IgD-negative memory B cell (primary cell): ENCODE measurements at regions not wholly inside any gene's neighbourhood (a gene's known extent, or its start where the extent isn't known, plus 50 kb on each side); places are given as distances from the start of the nearest gene placed in this dataset.

Source experiments
- H3K27ac Mint-ChIP-seq, 3 donors: one replicate each; pipeline ENCODE4 v1.8.0; 2020 to 2022; ENCODE audit warnings: mild to moderate bottlenecking in 3 of 3, mixed read lengths in 3 of 3, moderate library complexity in 1 of 3
- H3K27me3 Mint-ChIP-seq: one replicate; pipeline ENCODE4 v1.8.0; 2021; ENCODE audit warnings: mixed read lengths
- H3K36me3 Mint-ChIP-seq: one replicate; pipeline ENCODE4 v1.8.0; 2020; ENCODE audit warnings: mild to moderate bottlenecking, mixed read lengths
- H3K4me1 Mint-ChIP-seq, 3 donors: one replicate each; pipeline ENCODE4 v1.8.0; 2020 to 2022; ENCODE audit warnings: mixed read lengths in 3 of 3, mild to moderate bottlenecking in 1 of 3
- H3K4me3 Mint-ChIP-seq, 4 donors: one replicate each; pipeline ENCODE4 v1.8.0; 2020 to 2022; ENCODE audit warnings: mild to moderate bottlenecking in 4 of 4, mixed read lengths in 4 of 4, moderate library complexity in 3 of 4
- H3K9me3 Mint-ChIP-seq, 3 donors: one replicate each; pipeline ENCODE4 v1.8.0; 2020 to 2021; ENCODE audit warnings: mixed read lengths in 3 of 3, mild to moderate bottlenecking in 1 of 3

- Mint-ChIP-seq H3K9me3 (no peaks in the 10 kb centered on the region), H3K4me1 (no peaks in the 10 kb centered on the region), H3K27ac (no peak overlapping the region), H3K27me3 (peaks cover 12% of the 10 kb centered on the region), H3K36me3 (no peaks in the 10 kb centered on the region), H3K4me3 (no peak overlapping the region)
These were observed 422.9 kb downstream of the SNAPC1 start for GRCh38 chr14:62185078-62185477.

GRCh38 chr14:62187265-62187664 is 425.0 kb downstream of the SNAPC1 start:
- Mint-ChIP-seq H3K36me3 (no peaks in the 10 kb centered on the region), H3K9me3 (no peaks in the 10 kb centered on the region), H3K27ac (no peak overlapping the region), H3K4me3 (no peak overlapping the region), H3K27me3 (peaks cover 17% of the 10 kb centered on the region), H3K4me1 (no peaks in the 10 kb centered on the region)

GRCh38 chr14:62189698-62190097 is 427.5 kb downstream of the SNAPC1 start:
- Mint-ChIP-seq H3K9me3 (no peaks in the 10 kb centered on the region), H3K27me3 (peaks cover 12% of the 10 kb centered on the region), H3K4me1 (no peaks in the 10 kb centered on the region), H3K27ac (no peak overlapping the region), H3K36me3 (no peaks in the 10 kb centered on the region), H3K4me3 (no peak overlapping the region)

GRCh38 chr14:62206456-62206855 is 444.2 kb downstream of the SNAPC1 start:
- Mint-ChIP-seq H3K36me3 (no peaks in the 10 kb centered on the region), H3K4me1 (no peaks in the 10 kb centered on the region), H3K4me3 (no peak overlapping the region), H3K9me3 (peaks cover 0 to 12% (median 8%) of the 10 kb centered on the region in 3 donors), H3K27me3 (peaks cover 14% of the 10 kb centered on the region), H3K27ac (peak overlapping the region in 1 of 3 donors; percentile 39)

GRCh38 chr14:62209287-62209899 is 447.2 kb downstream of the SNAPC1 start:
- no peak overlapping the region for H3K4me3 Mint-ChIP-seq
- H3K27me3 Mint-ChIP-seq, result peaks cover 14% of the 10 kb centered on the region
- H3K27ac Mint-ChIP-seq, result no peak overlapping the region
- H3K9me3 Mint-ChIP-seq, result peaks cover 0 to 12% (median 8%) of the 10 kb centered on the region in 3 donors
- no peaks in the 10 kb centered on the region for H3K36me3 Mint-ChIP-seq
- H3K4me1 Mint-ChIP-seq, result no peaks in the 10 kb centered on the region

- Mint-ChIP-seq H3K9me3 (peaks cover 3% of the 10 kb centered on the region in 3 donors), H3K27ac (no peak overlapping the region), H3K27me3 (peaks cover 2% of the 10 kb centered on the region), H3K4me3 (no peak overlapping the region), H3K4me1 (no peaks in the 10 kb centered on the region), H3K36me3 (no peaks in the 10 kb centered on the region)
These were observed 451.3 kb downstream of the SNAPC1 start for GRCh38 chr14:62213516-62213915.

- Mint-ChIP-seq H3K27ac (no peak overlapping the region), H3K36me3 (no peaks in the 10 kb centered on the region), H3K9me3 (peaks cover 0 to 3% (median 3%) of the 10 kb centered on the region in 3 donors), H3K4me1 (no peaks in the 10 kb centered on the region), H3K4me3 (no peak overlapping the region), H3K27me3 (peaks cover 2% of the 10 kb centered on the region)
These were observed 453.9 kb downstream of the SNAPC1 start for GRCh38 chr14:62216121-62216520.

- Mint-ChIP-seq H3K27ac (no peak overlapping the region), H3K36me3 (peaks cover 1% of the 10 kb centered on the region), H3K9me3 (peaks cover 6 to 26% (median 19%) of the 10 kb centered on the region in 3 donors), H3K4me3 (peak overlapping the region in 1 of 4 donors; percentile 27), H3K4me1 (no peaks in the 10 kb centered on the region), H3K27me3 (peaks cover 5% of the 10 kb centered on the region)
These were observed 472.6 kb downstream of the SNAPC1 start for GRCh38 chr14:62234849-62235248.

GRCh38 chr14:62244221-62244620 is 482.0 kb downstream of the SNAPC1 start:
- Mint-ChIP-seq H3K4me1 (no peaks in the 10 kb centered on the region), H3K36me3 (no peaks in the 10 kb centered on the region), H3K27me3 (peaks cover 5% of the 10 kb centered on the region), H3K9me3 (peaks cover 0 to 3% (median 0%) of the 10 kb centered on the region in 3 donors), H3K4me3 (no peak overlapping the region), H3K27ac (no peak overlapping the region)

GRCh38 chr14:62247266-62247665 is 485.0 kb downstream of the SNAPC1 start:
- no peaks in the 10 kb centered on the region for H3K4me1 Mint-ChIP-seq
- H3K27ac Mint-ChIP-seq, result no peak overlapping the region
- peaks cover 0 to 3% (median 0%) of the 10 kb centered on the region in 3 donors for H3K9me3 Mint-ChIP-seq
- no peaks in the 10 kb centered on the region for H3K36me3 Mint-ChIP-seq
- peaks cover 3% of the 10 kb centered on the region for H3K27me3 Mint-ChIP-seq
- no peak overlapping the region for H3K4me3 Mint-ChIP-seq

GRCh38 chr14:62251237-62251636 is 489.0 kb downstream of the SNAPC1 start:
- no peak overlapping the region for H3K4me3 Mint-ChIP-seq
- no peaks in the 10 kb centered on the region for H3K4me1 Mint-ChIP-seq
- H3K36me3 Mint-ChIP-seq, result no peaks in the 10 kb centered on the region
- H3K27me3 Mint-ChIP-seq, result peaks cover 1% of the 10 kb centered on the region
- no peak overlapping the region for H3K27ac Mint-ChIP-seq
- H3K9me3 Mint-ChIP-seq, result peaks cover 0 to 4% (median 1%) of the 10 kb centered on the region in 3 donors

GRCh38 chr14:62253171-62253570 is 491.0 kb downstream of the SNAPC1 start:
- no peaks in the 10 kb centered on the region for H3K36me3 Mint-ChIP-seq
- H3K4me1 Mint-ChIP-seq, result no peaks in the 10 kb centered on the region
- peaks cover 0 to 4% (median 1%) of the 10 kb centered on the region in 3 donors for H3K9me3 Mint-ChIP-seq
- no peaks in the 10 kb centered on the region for H3K27me3 Mint-ChIP-seq
- H3K4me3 Mint-ChIP-seq, result no peak overlapping the region
- H3K27ac Mint-ChIP-seq, result no peak overlapping the region

- H3K27me3 Mint-ChIP-seq, result no peaks in the 10 kb centered on the region
- no peaks in the 10 kb centered on the region for H3K36me3 Mint-ChIP-seq
- no peaks in the 10 kb centered on the region for H3K4me1 Mint-ChIP-seq
- H3K9me3 Mint-ChIP-seq, result peaks cover 0 to 4% (median 1%) of the 10 kb centered on the region in 3 donors
- no peak overlapping the region for H3K27ac Mint-ChIP-seq
- H3K4me3 Mint-ChIP-seq, result no peak overlapping the region
These were observed 491.7 kb downstream of the SNAPC1 start for GRCh38 chr14:62253911-62254310.

- H3K4me1 Mint-ChIP-seq, result peaks cover 0 to 1% (median 0%) of the 10 kb centered on the region in 3 donors
- no peak overlapping the region for H3K4me3 Mint-ChIP-seq
- peaks cover 0 to 1% (median 0%) of the 10 kb centered on the region in 3 donors for H3K9me3 Mint-ChIP-seq
- H3K36me3 Mint-ChIP-seq, result no peaks in the 10 kb centered on the region
- H3K27ac Mint-ChIP-seq, result no peak overlapping the region
- H3K27me3 Mint-ChIP-seq, result no peaks in the 10 kb centered on the region
These were observed 507.0 kb downstream of the SNAPC1 start for GRCh38 chr14:62269204-62269603.

- Mint-ChIP-seq H3K27me3 (no peaks in the 10 kb centered on the region), H3K9me3 (no peaks in the 10 kb centered on the region), H3K4me3 (no peak overlapping the region), H3K4me1 (peaks cover 0 to 1% (median 0%) of the 10 kb centered on the region in 3 donors), H3K36me3 (no peaks in the 10 kb centered on the region), H3K27ac (no peak overlapping the region)
These were observed 508.0 kb downstream of the SNAPC1 start for GRCh38 chr14:62270236-62270635.

GRCh38 chr14:62280366-62280765 is 518.1 kb downstream of the SNAPC1 start:
- peaks cover 3% of the 10 kb centered on the region for H3K27me3 Mint-ChIP-seq
- H3K27ac Mint-ChIP-seq, result no peak overlapping the region
- H3K36me3 Mint-ChIP-seq, result no peaks in the 10 kb centered on the region
- H3K4me1 Mint-ChIP-seq, result no peaks in the 10 kb centered on the region
- H3K9me3 Mint-ChIP-seq, result peaks cover 0 to 7% (median 2%) of the 10 kb centered on the region in 3 donors
- no peak overlapping the region for H3K4me3 Mint-ChIP-seq
